WTC11 (cell line): ENCODE measurements at regions not wholly inside any gene's neighbourhood (a gene's known extent, or its start where the extent isn't known, plus 50 kb on each side); places are given as distances from the start of the nearest gene placed in this dataset.

ENCODE experiments used
- ATAC-seq: fragments of 200-7000 bp; cut with Tn5 transposase; 2 replicates; pipeline ENCODE4 v1.10.0; 2021; ENCODE audit warnings: mild to moderate bottlenecking, moderate library complexity
- CTCF ChIA-PET: fragments of 300-600 bp; sonication (Branson Sonifier 250); formaldehyde crosslinking; loops from one replicate; lab custom pipeline; 2021; ENCODE audit warnings: antibody characterized with exemption; lab: Charles Lee
- POLR2A ChIA-PET: fragments of 350-600 bp; sonication (Branson Sonifier 250); formaldehyde crosslinking; loops from one replicate; lab custom pipeline; 2021; ENCODE audit warnings: antibody characterized with exemption; lab: Charles Lee
- DNase-seq: peaks from one replicate; pipeline ENCODE4 v3.0.0; 2021; ENCODE audit warnings: low spot score
- H3K27ac Mint-ChIP-seq: 2 replicates; pipeline ENCODE4 v1.8.0; 2021; ENCODE audit warnings: mixed read lengths
- H3K27me3 Mint-ChIP-seq: 2 replicates; pipeline ENCODE4 v1.8.0; 2021; ENCODE audit warnings: low read depth, mild to moderate bottlenecking, moderate library complexity, mixed read lengths
- H3K36me3 Mint-ChIP-seq: 2 replicates; pipeline ENCODE4 v1.8.0; 2021; ENCODE audit warnings: mixed read lengths
- H3K4me1 Mint-ChIP-seq: 2 replicates; pipeline ENCODE4 v1.8.0; 2022; ENCODE audit warnings: mixed read lengths
- H3K4me3 Mint-ChIP-seq: 2 replicates; pipeline ENCODE4 v1.8.0; 2021; ENCODE audit warnings: mild to moderate bottlenecking, moderate library complexity, mixed read lengths
- H3K9me3 Mint-ChIP-seq: 2 replicates; pipeline ENCODE4 v1.8.0; 2021; ENCODE audit warnings: mixed read lengths
- ELF4 ChIP-seq: sonication (generic); formaldehyde crosslinking; IDR thresholded peaks from 2 replicates; pipeline ENCODE4 v1.8.1; 2022; ENCODE audit warnings: low read depth, mild to moderate bottlenecking, moderate library complexity, missing genetic modification reagents
- FOXP1 ChIP-seq: sonication (generic); formaldehyde crosslinking; IDR thresholded peaks from 2 replicates; pipeline ENCODE4 v1.8.0; 2022; ENCODE audit warnings: missing genetic modification reagents, mild to moderate bottlenecking, moderate library complexity, borderline replicate concordance
- SMAD3 ChIP-seq: sonication (generic); formaldehyde crosslinking; IDR thresholded peaks from 2 replicates; pipeline ENCODE4 v1.8.0; 2022; ENCODE audit warnings: missing genetic modification reagents, mild to moderate bottlenecking, borderline replicate concordance
- ZNF138 ChIP-seq: sonication (generic); formaldehyde crosslinking; conservative IDR thresholded peaks from 2 replicates; pipeline ENCODE4 v1.8.1; 2022; ENCODE audit warnings: mild to moderate bottlenecking, moderate library complexity, missing genetic modification reagents
- ZNF317 ChIP-seq: sonication (generic); formaldehyde crosslinking; IDR thresholded peaks from 2 replicates; pipeline ENCODE4 v1.8.1; 2023; ENCODE audit warnings: low read depth, mild to moderate bottlenecking, moderate library complexity, missing genetic modification reagents, borderline replicate concordance
- ZNF423 ChIP-seq: fragments of 250-450 bp; sonication (Bioruptor Pico); IDR thresholded peaks from 2 replicates; pipeline ENCODE4 v2.1.2; 2022; ENCODE audit warnings: mild to moderate bottlenecking, moderate library complexity
- TF ChIP-seq, protein P1 (sequence below): sonication (generic); formaldehyde crosslinking; IDR thresholded peaks from 2 replicates; pipeline ENCODE4 v1.8.1; 2023; ENCODE audit warnings: mild to moderate bottlenecking, missing genetic modification reagents, moderate library complexity
- TF ChIP-seq, protein P2 (sequence below): sonication (generic); formaldehyde crosslinking; IDR thresholded peaks from 2 replicates; pipeline ENCODE4 v1.8.0; 2022; ENCODE audit warnings: mild to moderate bottlenecking, missing genetic modification reagents
- TF ChIP-seq, protein P3 (sequence below): fragments of 250-450 bp; sonication (Bioruptor Pico); IDR thresholded peaks from 2 replicates; pipeline ENCODE4 v1.9.0; 2021; ENCODE audit warnings: mild to moderate bottlenecking, borderline replicate concordance
- TF ChIP-seq, protein P4 (sequence below): sonication (generic); formaldehyde crosslinking; IDR thresholded peaks from 2 replicates; pipeline ENCODE4 v1.8.0; 2022; ENCODE audit warnings: mild to moderate bottlenecking, missing genetic modification reagents
- TF ChIP-seq, protein P5 (sequence below): sonication (generic); formaldehyde crosslinking; IDR thresholded peaks from 2 replicates; pipeline ENCODE4 v1.8.1; 2022; ENCODE audit warnings: missing genetic modification reagents, borderline replicate concordance
- TF ChIP-seq, protein P6 (sequence below): sonication (generic); formaldehyde crosslinking; IDR thresholded peaks from 2 replicates; pipeline ENCODE4 v1.8.1; 2022; ENCODE audit warnings: low read depth, mild to moderate bottlenecking, moderate library complexity, missing genetic modification reagents, borderline replicate concordance
- TF ChIP-seq, protein P7 (sequence below): fragments of 200-600 bp; IDR thresholded peaks from 2 replicates; pipeline ENCODE4 v1.8.0; 2022; ENCODE audit warnings: antibody characterized with exemption

DNA sequence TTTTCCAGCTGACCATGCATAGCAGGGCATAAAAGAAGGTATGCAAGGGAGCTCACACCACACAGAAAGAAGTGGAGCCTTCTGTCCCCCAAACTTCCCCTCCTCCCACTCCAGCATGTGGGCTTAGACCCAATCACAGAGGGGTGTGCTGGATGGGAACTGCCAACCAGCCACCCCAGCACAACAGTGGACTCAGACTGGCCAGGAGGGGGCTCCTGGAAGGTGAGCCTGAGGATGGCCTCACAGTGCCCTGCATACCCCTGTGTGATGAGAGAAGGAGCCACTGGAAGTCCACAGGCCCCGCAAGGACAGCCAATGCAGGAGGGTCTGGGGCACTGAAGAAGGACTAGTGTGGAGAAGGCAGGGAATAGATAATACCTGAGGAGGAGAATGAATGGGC lies 106.9 kb upstream of the SERP2 start (continued):
- no peak for TF ChIP-seq SMAD3 (CRISPR knock-in tag)
- TF ChIP-seq ZNF423 (CRISPR knock-in tag): no peak
- TF ChIP-seq, all 79 proteins: peak for 0

DNA sequence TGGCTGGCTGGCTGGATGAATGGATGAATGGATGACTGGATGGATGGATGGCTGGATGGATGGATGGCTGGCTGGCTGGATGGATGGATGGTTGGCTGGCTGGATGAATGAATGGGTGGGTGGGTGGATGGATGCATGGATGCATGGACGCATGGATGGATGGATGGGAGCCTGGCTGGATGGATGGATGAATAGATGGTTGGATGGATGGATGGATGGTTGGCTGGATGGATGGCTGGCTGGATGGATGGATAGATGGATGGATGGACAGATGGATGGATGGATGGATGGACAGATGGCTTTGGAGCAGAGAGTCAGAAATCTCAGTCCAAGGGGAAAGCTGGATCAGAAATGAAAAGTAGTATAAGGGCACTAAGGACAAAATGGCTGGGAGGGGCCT lies 106.4 kb upstream of the SERP2 start:
- Mint-ChIP-seq H3K4me3 (no peak overlapping the region), H3K36me3 (peaks cover 3% of the 10 kb centered on the region; the same call in 1 of the 2 replicates), H3K27me3 (no peaks in the 10 kb centered on the region), H3K9me3 (peaks cover 11% of the 10 kb centered on the region), H3K4me1 (peaks cover 11% of the 10 kb centered on the region)
- ATAC-seq: no peak
- ChIA-PET POLR2A (interaction anchor here (1.1 to 1.4 kb wide), 2 partner anchors 168 to 170 kb away, joined by 3 to 4 read pairs; no protein-coding TSS in a partner anchor), CTCF (no interaction called here)
- TF ChIP-seq, protein P1, sequence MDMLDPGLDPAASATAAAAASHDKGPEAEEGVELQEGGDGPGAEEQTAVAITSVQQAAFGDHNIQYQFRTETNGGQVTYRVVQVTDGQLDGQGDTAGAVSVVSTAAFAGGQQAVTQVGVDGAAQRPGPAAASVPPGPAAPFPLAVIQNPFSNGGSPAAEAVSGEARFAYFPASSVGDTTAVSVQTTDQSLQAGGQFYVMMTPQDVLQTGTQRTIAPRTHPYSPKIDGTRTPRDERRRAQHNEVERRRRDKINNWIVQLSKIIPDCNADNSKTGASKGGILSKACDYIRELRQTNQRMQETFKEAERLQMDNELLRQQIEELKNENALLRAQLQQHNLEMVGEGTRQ (CRISPR knock-in tag): no peak
- TF ChIP-seq FOXP1 (CRISPR knock-in tag) (no peak), ELF4 (CRISPR knock-in tag) (no peak), ZNF138 (no peak), ZNF317 (CRISPR knock-in tag) (no peak)
- TF ChIP-seq, protein P2, sequence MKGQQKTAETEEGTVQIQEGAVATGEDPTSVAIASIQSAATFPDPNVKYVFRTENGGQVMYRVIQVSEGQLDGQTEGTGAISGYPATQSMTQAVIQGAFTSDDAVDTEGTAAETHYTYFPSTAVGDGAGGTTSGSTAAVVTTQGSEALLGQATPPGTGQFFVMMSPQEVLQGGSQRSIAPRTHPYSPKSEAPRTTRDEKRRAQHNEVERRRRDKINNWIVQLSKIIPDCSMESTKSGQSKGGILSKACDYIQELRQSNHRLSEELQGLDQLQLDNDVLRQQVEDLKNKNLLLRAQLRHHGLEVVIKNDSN (CRISPR knock-in tag): no peak
- TF ChIP-seq, all 79 proteins: peak for 0
- no peak overlapping the region for H3K27ac Mint-ChIP-seq
- no peak for DNase-seq

DNA sequence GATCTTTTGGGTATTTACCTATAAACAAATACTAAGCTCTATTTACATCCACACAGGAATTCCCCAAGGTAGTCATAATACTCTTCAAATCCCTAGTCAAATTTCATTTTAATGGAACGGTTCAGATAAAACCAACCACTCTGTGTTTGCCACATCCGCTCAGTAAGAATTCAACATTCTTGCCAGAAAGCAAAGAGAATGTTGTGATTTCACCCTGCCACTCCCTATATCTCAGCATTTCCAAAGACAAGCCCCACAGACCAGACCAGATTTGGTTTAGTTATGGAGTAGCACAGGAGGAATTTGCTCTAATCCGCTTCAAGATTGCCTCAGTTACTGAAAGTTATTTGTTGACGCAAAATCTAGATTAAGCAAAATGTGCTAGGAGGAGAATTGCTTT lies 105.6 kb upstream of the SERP2 start:
- Mint-ChIP-seq H3K36me3 (peaks cover 3% of the 10 kb centered on the region; the same call in 1 of the 2 replicates), H3K4me3 (no peak overlapping the region), H3K27ac (no peak overlapping the region), H3K4me1 (peaks cover 11% of the 10 kb centered on the region), H3K9me3 (peaks cover 11% of the 10 kb centered on the region), H3K27me3 (no peaks in the 10 kb centered on the region)
- POLR2A ChIA-PET: interaction anchor here (1.4 kb wide), 1 partner anchor 167 kb away, joined by 4 read pairs; no protein-coding TSS in a partner anchor
- TF ChIP-seq, protein P3, sequence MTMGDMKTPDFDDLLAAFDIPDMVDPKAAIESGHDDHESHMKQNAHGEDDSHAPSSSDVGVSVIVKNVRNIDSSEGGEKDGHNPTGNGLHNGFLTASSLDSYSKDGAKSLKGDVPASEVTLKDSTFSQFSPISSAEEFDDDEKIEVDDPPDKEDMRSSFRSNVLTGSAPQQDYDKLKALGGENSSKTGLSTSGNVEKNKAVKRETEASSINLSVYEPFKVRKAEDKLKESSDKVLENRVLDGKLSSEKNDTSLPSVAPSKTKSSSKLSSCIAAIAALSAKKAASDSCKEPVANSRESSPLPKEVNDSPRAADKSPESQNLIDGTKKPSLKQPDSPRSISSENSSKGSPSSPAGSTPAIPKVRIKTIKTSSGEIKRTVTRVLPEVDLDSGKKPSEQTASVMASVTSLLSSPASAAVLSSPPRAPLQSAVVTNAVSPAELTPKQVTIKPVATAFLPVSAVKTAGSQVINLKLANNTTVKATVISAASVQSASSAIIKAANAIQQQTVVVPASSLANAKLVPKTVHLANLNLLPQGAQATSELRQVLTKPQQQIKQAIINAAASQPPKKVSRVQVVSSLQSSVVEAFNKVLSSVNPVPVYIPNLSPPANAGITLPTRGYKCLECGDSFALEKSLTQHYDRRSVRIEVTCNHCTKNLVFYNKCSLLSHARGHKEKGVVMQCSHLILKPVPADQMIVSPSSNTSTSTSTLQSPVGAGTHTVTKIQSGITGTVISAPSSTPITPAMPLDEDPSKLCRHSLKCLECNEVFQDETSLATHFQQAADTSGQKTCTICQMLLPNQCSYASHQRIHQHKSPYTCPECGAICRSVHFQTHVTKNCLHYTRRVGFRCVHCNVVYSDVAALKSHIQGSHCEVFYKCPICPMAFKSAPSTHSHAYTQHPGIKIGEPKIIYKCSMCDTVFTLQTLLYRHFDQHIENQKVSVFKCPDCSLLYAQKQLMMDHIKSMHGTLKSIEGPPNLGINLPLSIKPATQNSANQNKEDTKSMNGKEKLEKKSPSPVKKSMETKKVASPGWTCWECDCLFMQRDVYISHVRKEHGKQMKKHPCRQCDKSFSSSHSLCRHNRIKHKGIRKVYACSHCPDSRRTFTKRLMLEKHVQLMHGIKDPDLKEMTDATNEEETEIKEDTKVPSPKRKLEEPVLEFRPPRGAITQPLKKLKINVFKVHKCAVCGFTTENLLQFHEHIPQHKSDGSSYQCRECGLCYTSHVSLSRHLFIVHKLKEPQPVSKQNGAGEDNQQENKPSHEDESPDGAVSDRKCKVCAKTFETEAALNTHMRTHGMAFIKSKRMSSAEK: no peak
- TF ChIP-seq, protein P4, sequence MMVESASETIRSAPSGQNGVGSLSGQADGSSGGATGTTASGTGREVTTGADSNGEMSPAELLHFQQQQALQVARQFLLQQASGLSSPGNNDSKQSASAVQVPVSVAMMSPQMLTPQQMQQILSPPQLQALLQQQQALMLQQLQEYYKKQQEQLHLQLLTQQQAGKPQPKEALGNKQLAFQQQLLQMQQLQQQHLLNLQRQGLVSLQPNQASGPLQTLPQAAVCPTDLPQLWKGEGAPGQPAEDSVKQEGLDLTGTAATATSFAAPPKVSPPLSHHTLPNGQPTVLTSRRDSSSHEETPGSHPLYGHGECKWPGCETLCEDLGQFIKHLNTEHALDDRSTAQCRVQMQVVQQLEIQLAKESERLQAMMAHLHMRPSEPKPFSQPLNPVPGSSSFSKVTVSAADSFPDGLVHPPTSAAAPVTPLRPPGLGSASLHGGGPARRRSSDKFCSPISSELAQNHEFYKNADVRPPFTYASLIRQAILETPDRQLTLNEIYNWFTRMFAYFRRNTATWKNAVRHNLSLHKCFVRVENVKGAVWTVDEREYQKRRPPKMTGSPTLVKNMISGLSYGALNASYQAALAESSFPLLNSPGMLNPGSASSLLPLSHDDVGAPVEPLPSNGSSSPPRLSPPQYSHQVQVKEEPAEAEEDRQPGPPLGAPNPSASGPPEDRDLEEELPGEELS (CRISPR knock-in tag): no peak
- TF ChIP-seq, protein P5, sequence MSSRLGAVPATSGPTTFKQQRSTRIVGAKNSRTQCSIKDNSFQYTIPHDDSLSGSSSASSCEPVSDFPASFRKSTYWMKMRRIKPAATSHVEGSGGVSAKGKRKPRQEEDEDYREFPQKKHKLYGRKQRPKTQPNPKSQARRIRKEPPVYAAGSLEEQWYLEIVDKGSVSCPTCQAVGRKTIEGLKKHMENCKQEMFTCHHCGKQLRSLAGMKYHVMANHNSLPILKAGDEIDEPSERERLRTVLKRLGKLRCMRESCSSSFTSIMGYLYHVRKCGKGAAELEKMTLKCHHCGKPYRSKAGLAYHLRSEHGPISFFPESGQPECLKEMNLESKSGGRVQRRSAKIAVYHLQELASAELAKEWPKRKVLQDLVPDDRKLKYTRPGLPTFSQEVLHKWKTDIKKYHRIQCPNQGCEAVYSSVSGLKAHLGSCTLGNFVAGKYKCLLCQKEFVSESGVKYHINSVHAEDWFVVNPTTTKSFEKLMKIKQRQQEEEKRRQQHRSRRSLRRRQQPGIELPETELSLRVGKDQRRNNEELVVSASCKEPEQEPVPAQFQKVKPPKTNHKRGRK (CRISPR knock-in tag): no peak
- TF ChIP-seq, protein P6, sequence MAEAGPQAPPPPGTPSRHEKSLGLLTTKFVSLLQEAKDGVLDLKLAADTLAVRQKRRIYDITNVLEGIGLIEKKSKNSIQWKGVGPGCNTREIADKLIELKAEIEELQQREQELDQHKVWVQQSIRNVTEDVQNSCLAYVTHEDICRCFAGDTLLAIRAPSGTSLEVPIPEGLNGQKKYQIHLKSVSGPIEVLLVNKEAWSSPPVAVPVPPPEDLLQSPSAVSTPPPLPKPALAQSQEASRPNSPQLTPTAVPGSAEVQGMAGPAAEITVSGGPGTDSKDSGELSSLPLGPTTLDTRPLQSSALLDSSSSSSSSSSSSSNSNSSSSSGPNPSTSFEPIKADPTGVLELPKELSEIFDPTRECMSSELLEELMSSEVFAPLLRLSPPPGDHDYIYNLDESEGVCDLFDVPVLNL (CRISPR knock-in tag): no peak
- TF ChIP-seq, protein P7, sequence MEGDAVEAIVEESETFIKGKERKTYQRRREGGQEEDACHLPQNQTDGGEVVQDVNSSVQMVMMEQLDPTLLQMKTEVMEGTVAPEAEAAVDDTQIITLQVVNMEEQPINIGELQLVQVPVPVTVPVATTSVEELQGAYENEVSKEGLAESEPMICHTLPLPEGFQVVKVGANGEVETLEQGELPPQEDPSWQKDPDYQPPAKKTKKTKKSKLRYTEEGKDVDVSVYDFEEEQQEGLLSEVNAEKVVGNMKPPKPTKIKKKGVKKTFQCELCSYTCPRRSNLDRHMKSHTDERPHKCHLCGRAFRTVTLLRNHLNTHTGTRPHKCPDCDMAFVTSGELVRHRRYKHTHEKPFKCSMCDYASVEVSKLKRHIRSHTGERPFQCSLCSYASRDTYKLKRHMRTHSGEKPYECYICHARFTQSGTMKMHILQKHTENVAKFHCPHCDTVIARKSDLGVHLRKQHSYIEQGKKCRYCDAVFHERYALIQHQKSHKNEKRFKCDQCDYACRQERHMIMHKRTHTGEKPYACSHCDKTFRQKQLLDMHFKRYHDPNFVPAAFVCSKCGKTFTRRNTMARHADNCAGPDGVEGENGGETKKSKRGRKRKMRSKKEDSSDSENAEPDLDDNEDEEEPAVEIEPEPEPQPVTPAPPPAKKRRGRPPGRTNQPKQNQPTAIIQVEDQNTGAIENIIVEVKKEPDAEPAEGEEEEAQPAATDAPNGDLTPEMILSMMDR: no peak
- CTCF ChIA-PET: no interaction called here
- DNase-seq (no peak), ATAC-seq (no peak)
